ENCODE measurements at regions not wholly inside any gene's neighbourhood (a gene's known extent, or its start where the extent isn't known, plus 50 kb on each side); places are given as distances from the start of the nearest gene placed in this dataset.

DNA sequence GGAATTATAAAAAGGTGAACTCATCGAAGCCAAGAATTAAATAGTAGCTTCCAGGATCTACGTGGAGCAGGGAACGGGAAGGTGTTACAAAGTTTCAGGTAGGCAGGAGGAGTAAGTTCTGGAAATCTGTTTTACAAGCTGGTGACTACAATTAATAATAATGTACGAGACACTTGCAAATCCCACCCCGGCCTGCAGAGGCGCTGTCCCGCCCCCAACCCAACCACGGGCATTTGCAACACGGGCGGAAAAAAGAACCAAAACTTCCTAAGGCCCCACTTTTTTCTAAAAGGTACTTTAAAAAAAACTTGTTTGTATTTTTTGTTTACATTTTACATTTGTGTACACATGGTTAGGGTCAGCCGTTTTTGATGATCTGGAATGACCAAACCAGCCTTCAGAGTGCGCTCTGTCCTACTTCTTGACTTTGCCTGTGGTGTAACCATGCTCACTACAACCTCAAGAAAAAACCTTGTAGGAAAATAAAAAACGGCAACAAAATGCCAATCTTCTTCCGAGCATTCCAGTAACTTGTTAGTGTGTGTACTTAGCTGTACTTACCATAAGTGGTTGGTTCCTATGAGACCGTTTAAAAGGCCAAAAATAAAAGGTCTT, 449.6 kb upstream of the B3GAT1 start:
- no peaks in the 10 kb centered on the region for H3K9me1 ChIP-seq (ENCODE audit: control insufficient read depth, insufficient read depth, low read length)
- H3K9ac ChIP-seq (ENCODE audit: insufficient read depth in 1 of 2, low read depth in 2 of 2, low read length in 2 of 2): no peak overlapping the region
- POLR2A ChIA-PET: interaction anchor here (0.6 kb wide), 1 partner anchor 135 kb away, joined by 3 read pairs; no protein-coding TSS in a partner anchor
- H3K27ac ChIP-seq (ENCODE audit: extremely low read depth, low read depth, low read length): no peak overlapping the region
- CTCF ChIA-PET (ENCODE audit: low intra/inter-chr PET ratio): no interaction called here
- TF ChIP-seq CTCF (IDR thresholded peaks at IDR 0.05 in 2 of 3, conservative IDR thresholded peaks at IDR 0.05 in 1 of 3; ENCODE audit: insufficient read depth in 2 of 3, low read depth in 1 of 3, low read length in 3 of 3): peak; percentile 46 to 61 (median 56); a peak in 5 of 6 replicates
- no peak for TF ChIP-seq POLR2G (IDR thresholded peaks at IDR 0.05; ENCODE audit: low read depth, low read length)
- no peak for TF ChIP-seq U2AF2 (optimal IDR thresholded peaks at IDR 0.05; ENCODE audit: low read depth, low read length)
- TF ChIP-seq KLF13 (tag; IDR thresholded peaks at IDR 0.05; ENCODE audit: borderline replicate concordance, low read depth): no peak
- no peak overlapping the region for H2AFZ ChIP-seq (ENCODE audit: low read depth, low read length)
- no peak overlapping the region for H3K4me2 ChIP-seq (ENCODE audit: insufficient read depth, low read length)
- BruUV-seq (replicated peaks): no TSS peak
- H3K4me1 ChIP-seq (replicated peaks in 1 of 2; ENCODE audit: control insufficient read depth in 2 of 2, insufficient read depth in 2 of 2, low read length in 2 of 2): no peaks in the 10 kb centered on the region
- intact Hi-C loops (cut with micrococcal nuclease) (no loop called here), in situ Hi-C loops (cut with MboI) (no loop called here)
- peaks cover 0 to 4% of the 10 kb centered on the region in 2 experiments; a peak in 1 of 5 replicates for H3K27me3 ChIP-seq (ENCODE audit: control insufficient read depth in 2 of 2, insufficient read depth in 2 of 2, low read length in 2 of 2)
- H3K79me2 ChIP-seq (ENCODE audit: control insufficient read depth, insufficient read depth, low read length): no peaks in the 10 kb centered on the region
- H3K4me3 ChIP-seq: no peak overlapping the region
- no peaks in the 10 kb centered on the region for H3K36me3 ChIP-seq (ENCODE audit: control insufficient read depth, insufficient read depth, low read length)
- WGBS (ENCODE audit: insufficient coverage, low coverage, missing lambda C conversion rate): 2% methylated on average over 15 of the region's 15 CpGs
- DNase-seq (ENCODE audit: extremely low read depth in 1 of 4, low spot score in 3 of 4) (peak; percentile 25 to 68 (median 61)), FAIRE-seq (no peak), ATAC-seq (peak; percentile 70; the same call in 2 of the 3 replicates)
- H3K9me3 ChIP-seq (replicated peaks; ENCODE audit: control insufficient read depth, insufficient read depth, low read depth, low read length): no peaks in the 10 kb centered on the region
- H4K20me1 ChIP-seq (replicated peaks; ENCODE audit: control insufficient read depth, insufficient read depth, low read length): no peaks in the 10 kb centered on the region; the same call in none of the 2 replicates
